HCT116 (cell line): ENCODE measurements at regions not wholly inside any gene's neighbourhood (a gene's known extent, or its start where the extent isn't known, plus 50 kb on each side); places are given as distances from the start of the nearest gene placed in this dataset.

ENCODE experiments used
- ATAC-seq: fragments of 200-7000 bp; cut with Tn5 transposase; 2 replicates; pipeline ENCODE4 v1.9.1; 2020; ENCODE audit warnings: mild to moderate bottlenecking, moderate library complexity
- BruUV-seq: library from RNA; stranded (reverse); fragments of 400-500 nt; replicated peaks from 2 replicates; lab custom pipeline; 2021; lab: Mats Ljungman, UMichigan
- CTCF ChIA-PET: fragments of 300-600 bp; sonication (Branson Sonifier 250); formaldehyde crosslinking; loops from one replicate; lab custom pipeline; 2021; ENCODE audit warnings: antibody characterized with exemption; lab: Charles Lee
- POLR2A ChIA-PET: fragments of 300-600, 350-600 bp; sonication (Branson Sonifier 250); formaldehyde crosslinking; loops from one replicate; lab custom pipeline; 2021; ENCODE audit warnings: antibody characterized with exemption; lab: Charles Lee
- RAD21 ChIA-PET, 2 experiments: fragments of 300-600 bp; sonication (Branson Sonifier 250); formaldehyde crosslinking; loops; one replicate each; lab custom pipeline; 2023; ENCODE audit warnings: low total read pairs in 2 of 2; ENCODE audit not compliant: uncharacterized antibody in 2 of 2, unreplicated experiment in 2 of 2, low non-redundant PET in 1 of 2; lab: Charles Lee
- DNase-seq: peaks from one replicate; pipeline ENCODE4 v3.0.0-alpha.2; 2010; ENCODE audit warnings: low read depth, low spot score
- H2AFZ ChIP-seq: fragments of 200-600 bp; shearing (Covaris generic), sonication (generic); 2 replicates; pipeline ENCODE4 v1.6.1; 2017; ENCODE audit warnings: low read depth, mixed run types, mixed read lengths, antibody characterized with exemption, low read length; ENCODE audit not compliant: poor library complexity, severe bottlenecking
- H3K27ac ChIP-seq: 2 replicates; pipeline ENCODE4 v1.5.1; 2012; ENCODE audit warnings: low read depth, low read length
- H3K27me3 ChIP-seq: fragments of 200-600 bp; sonication (generic); 2 replicates; pipeline ENCODE4 v1.6.1; 2016; ENCODE audit warnings: mixed run types, low read length, mixed read lengths; ENCODE audit not compliant: insufficient read depth
- H3K36me3 ChIP-seq, 2 experiments: fragments of 200-500 bp in 1 of 2; fragments of 200-600 bp in 1 of 2; sonication (Bioruptor generic) in 1 of 2; sonication (generic) in 1 of 2; 2 replicates each; pipeline versions ENCODE4 v1.5.1 to v1.6.1; 2014 to 2016; ENCODE audit warnings: low read length in 2 of 2, inconsistent platforms in 1 of 2, mixed read lengths in 1 of 2, mixed run types in 1 of 2; ENCODE audit not compliant: insufficient read depth in 2 of 2, control insufficient read depth in 1 of 2
- H3K4me1 ChIP-seq, 2 experiments: fragments of 200-600 bp in 1 of 2; sonication (generic) in 1 of 2; 2 replicates each; pipeline versions ENCODE4 v1.5.1 to v1.6.1; 2012 to 2017; ENCODE audit warnings: low read length in 2 of 2, inconsistent platforms in 1 of 2, mild to moderate bottlenecking in 1 of 2, mixed read lengths in 1 of 2, mixed run types in 1 of 2, moderate library complexity in 1 of 2; ENCODE audit not compliant: insufficient read depth in 2 of 2, control insufficient read depth in 1 of 2
- H3K4me2 ChIP-seq: fragments of 200-600 bp; sonication (generic); 2 replicates; pipeline ENCODE4 v1.6.1; 2017; ENCODE audit warnings: mixed run types, low read length, mixed read lengths
- H3K4me3 ChIP-seq, 2 experiments: fragments of 200-600 bp in 1 of 2; sonication (generic) in 1 of 2; replicated peaks in 1 of 2; 2 replicates each; pipeline ENCODE4 v1.5.1; 2011 to 2016; ENCODE audit warnings: low read length in 2 of 2, control low read depth in 1 of 2, low read depth in 1 of 2, mild to moderate bottlenecking in 1 of 2, mixed read lengths in 1 of 2, mixed run types in 1 of 2
- H3K79me2 ChIP-seq: fragments of 200-600 bp; sonication (generic); 2 replicates; pipeline ENCODE4 v1.6.1; 2017; ENCODE audit warnings: mild to moderate bottlenecking, mixed run types, low read length, moderate library complexity, mixed read lengths; ENCODE audit not compliant: insufficient read depth
- H3K9ac ChIP-seq: fragments of 200-600 bp; sonication (generic); 2 replicates; pipeline ENCODE4 v1.6.1; 2016; ENCODE audit warnings: low read length, mixed read lengths
- H3K9me2 ChIP-seq: fragments of 200-600 bp; sonication (generic), shearing (Covaris generic); 2 replicates; pipeline ENCODE4 v1.6.1; 2017; ENCODE audit warnings: mixed run types, mild to moderate bottlenecking, moderate library complexity; ENCODE audit not compliant: insufficient read depth
- H3K9me3 ChIP-seq, 2 experiments: fragments of 200-500 bp in 1 of 2; fragments of 200-600 bp in 1 of 2; sonication (Bioruptor generic) in 1 of 2; sonication (generic) in 1 of 2; 2 replicates each; pipeline ENCODE4 v1.6.1; 2014 to 2017; ENCODE audit warnings: low read length in 2 of 2, mixed read lengths in 2 of 2, inconsistent platforms in 1 of 2, low read depth in 1 of 2, mild to moderate bottlenecking in 1 of 2, mixed run types in 1 of 2, moderate library complexity in 1 of 2; ENCODE audit not compliant: control insufficient read depth in 1 of 2, insufficient read depth in 1 of 2
- H4K20me1 ChIP-seq: fragments of 200-600 bp; sonication (generic), shearing (Covaris generic); 2 replicates; pipeline ENCODE4 v1.6.1; 2017; ENCODE audit warnings: mixed run types, mild to moderate bottlenecking, moderate library complexity; ENCODE audit not compliant: insufficient read depth
- ATF3 ChIP-seq: IDR thresholded peaks from 2 replicates; pipeline ENCODE4 v1.6.1; 2012
- CEBPB ChIP-seq: IDR thresholded peaks from 2 replicates; pipeline ENCODE4 v1.6.1; 2012; ENCODE audit warnings: low read depth
- CTCF ChIP-seq, 3 experiments: fragments of 200-600 bp in 1 of 3; sonication (generic) in 1 of 3; IDR thresholded peaks in 2 of 3; conservative IDR thresholded peaks in 1 of 3; 2 replicates each; pipeline ENCODE4 v1.5.1; 2012 to 2017; ENCODE audit warnings: low read depth in 2 of 3, low read length in 2 of 3, antibody characterized with exemption in 1 of 3, borderline replicate concordance in 1 of 3, control low read depth in 1 of 3, mild to moderate bottlenecking in 1 of 3, mixed read lengths in 1 of 3, mixed run types in 1 of 3, moderate library complexity in 1 of 3; ENCODE audit not compliant: insufficient read depth in 1 of 3
- EGR1 ChIP-seq: IDR thresholded peaks from 2 replicates; pipeline ENCODE4 v1.6.1; 2012; ENCODE audit warnings: low read depth
- EZH2 ChIP-seq: fragments of 200-600 bp; sonication (generic); IDR thresholded peaks from 2 replicates; pipeline ENCODE4 v1.6.1; 2017; ENCODE audit warnings: antibody characterized with exemption, mixed run types
- EZH2phosphoT487 ChIP-seq: fragments of 200-600 bp; IDR thresholded peaks from 2 replicates; pipeline ENCODE4 v1.6.1; 2018; ENCODE audit warnings: antibody characterized with exemption, borderline replicate concordance
- JUND ChIP-seq: IDR thresholded peaks from 2 replicates; pipeline ENCODE4 v1.6.1; 2012
- MAX ChIP-seq: IDR thresholded peaks from 2 replicates; pipeline ENCODE4 v1.6.1; 2012
- POLR2A ChIP-seq: IDR thresholded peaks from 2 replicates; pipeline ENCODE4 v1.7.0; 2011; ENCODE audit warnings: borderline replicate concordance; ENCODE audit not compliant: insufficient read depth, insufficient read length; ENCODE audit errors: extremely low read depth
- POLR2AphosphoS5 ChIP-seq: IDR thresholded peaks from 2 replicates; pipeline ENCODE4 v1.6.1; 2011; ENCODE audit warnings: mild to moderate bottlenecking, low read depth, low read length, moderate library complexity
- RAD21 ChIP-seq: IDR thresholded peaks from 2 replicates; pipeline ENCODE4 v1.6.1; 2012; ENCODE audit warnings: low read depth, mild to moderate bottlenecking
- REST ChIP-seq: IDR thresholded peaks from 2 replicates; pipeline ENCODE4 v1.6.1; 2012; ENCODE audit warnings: low read depth
- SP1 ChIP-seq: IDR thresholded peaks from 2 replicates; pipeline ENCODE4 v1.6.1; 2012; ENCODE audit warnings: low read depth
- SRF ChIP-seq: IDR thresholded peaks from 2 replicates; pipeline ENCODE4 v1.6.1; 2012; ENCODE audit warnings: low read depth
- TCF7L2 ChIP-seq: IDR thresholded peaks from 2 replicates; pipeline ENCODE4 v1.7.0; 2011; ENCODE audit warnings: borderline replicate concordance, inconsistent platforms; ENCODE audit not compliant: insufficient read depth, insufficient read length; ENCODE audit errors: extremely low read depth
- YY1 ChIP-seq: IDR thresholded peaks from 2 replicates; pipeline ENCODE4 v1.6.1; 2011; ENCODE audit warnings: low read length, low read depth, moderate library complexity, mild to moderate bottlenecking; ENCODE audit not compliant: insufficient replicate concordance; ENCODE audit errors: extremely low read depth
- ZBTB33 ChIP-seq: IDR thresholded peaks from 2 replicates; pipeline ENCODE4 v1.6.1; 2011; ENCODE audit warnings: mild to moderate bottlenecking, low read length, moderate library complexity; ENCODE audit not compliant: insufficient replicate concordance; ENCODE audit errors: extremely low read depth
- ZFX ChIP-seq: fragments of 450-650 bp; IDR thresholded peaks from 2 replicates; pipeline ENCODE4 v1.6.1; 2017
- ZNF274 ChIP-seq: fragments of 200-500 bp; sonication (Bioruptor generic); IDR thresholded peaks from 2 replicates; pipeline ENCODE4 v1.6.1; 2014; ENCODE audit warnings: mild to moderate bottlenecking, low read depth, low read length, inconsistent platforms
- intact Hi-C: fragments of 100-400 bp; cut with micrococcal nuclease; formaldehyde crosslinking; loops from 2 replicates; pipeline ENCODE4 v1.10.0; 2022

GRCh38 chr2:239688122-239688681 lies 287.4 kb upstream of the HDAC4 start:
- no TSS peak for BruUV-seq
- ATAC-seq, result peak; percentile 94
- TF ChIP-seq POLR2AphosphoS5, result no peak
- TF ChIP-seq TCF7L2, result no peak
- TF ChIP-seq EGR1, result no peak
- no peak for TF ChIP-seq ZNF274
- TF ChIP-seq RAD21, result peak; percentile 29; the same call in 1 of the 2 replicates
- no peak for TF ChIP-seq CEBPB
- no peak for TF ChIP-seq ZFX
- no peak for TF ChIP-seq EZH2phosphoT487
- no peak for TF ChIP-seq SP1
- no peak for TF ChIP-seq ZBTB33
- TF ChIP-seq ATF3, result no peak
- TF ChIP-seq REST, result peak; percentile 73
- no peak for TF ChIP-seq YY1
- no peak for TF ChIP-seq POLR2A
- TF ChIP-seq EZH2, result no peak
- TF ChIP-seq CTCF (IDR thresholded peaks at IDR 0.05 in 2 of 3, conservative IDR thresholded peaks at IDR 0.05 in 1 of 3; ENCODE audit: borderline replicate concordance in 1 of 3, insufficient read depth in 1 of 3, low read depth in 2 of 3, low read length in 2 of 3), result peak in 2 of 3 experiments; percentile 45 to 69; a peak in 3 of 6 replicates
- TF ChIP-seq SRF, result no peak
- no peak for TF ChIP-seq JUND
- TF ChIP-seq MAX, result no peak
- TF ChIP-seq, all 23 proteins: peak for 3
- no peaks in the 10 kb centered on the region for H3K9me3 ChIP-seq
- no peak overlapping the region for H3K9ac ChIP-seq
- ChIA-PET CTCF (no interaction called here), RAD21 (no interaction called here), POLR2A (no interaction called here)
- no peaks in the 10 kb centered on the region for H3K79me2 ChIP-seq
- no peaks in the 10 kb centered on the region for H3K36me3 ChIP-seq
- no peak overlapping the region for H3K4me3 ChIP-seq
- intact Hi-C loops, result no loop called here
- no peak for DNase-seq
- H3K27ac ChIP-seq, result no peak overlapping the region
- H4K20me1 ChIP-seq, result no peaks in the 10 kb centered on the region
- H3K27me3 ChIP-seq, result peaks cover 46% of the 10 kb centered on the region
- no peaks in the 10 kb centered on the region for H3K9me2 ChIP-seq
- H3K4me1 ChIP-seq, result no peaks in the 10 kb centered on the region
- no peak overlapping the region for H3K4me2 ChIP-seq
- H2AFZ ChIP-seq, result no peak overlapping the region
